ENCODE measurements at regions not wholly inside any gene's neighbourhood (a gene's known extent, or its start where the extent isn't known, plus 50 kb on each side); places are given as distances from the start of the nearest gene placed in this dataset.

DNA sequence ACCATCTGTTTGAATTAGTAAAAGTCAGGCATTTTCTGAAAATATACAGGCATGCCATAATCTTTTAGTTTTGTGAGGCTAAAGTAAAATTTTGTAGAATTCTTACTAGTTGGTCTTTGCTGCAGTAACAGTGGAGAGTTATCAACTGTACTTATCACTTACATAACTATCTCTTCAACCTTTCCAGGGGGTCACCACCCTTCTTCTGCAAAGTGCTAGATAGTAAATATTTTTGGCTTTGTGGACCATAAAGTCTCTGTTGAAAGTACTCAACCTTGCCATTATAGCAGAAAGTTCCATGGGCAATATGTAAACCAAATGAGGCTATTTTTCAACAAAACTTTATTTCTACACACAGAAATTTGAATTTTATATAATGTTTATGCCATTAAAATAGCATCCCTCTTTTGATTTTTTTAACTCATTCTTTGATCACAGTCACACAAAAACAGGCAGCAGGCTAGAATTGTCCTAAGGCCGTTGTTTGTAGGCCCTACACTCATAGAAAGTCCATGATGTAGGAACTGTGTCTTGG lies 59.5 kb upstream of the KLF6 start:
- Mint-ChIP-seq H3K36me3 (no peaks in the 10 kb centered on the region), H3K4me3 (no peak overlapping the region), H3K4me1 (no peaks in the 10 kb centered on the region), H3K27me3 (ENCODE audit: low read depth) (no peaks in the 10 kb centered on the region), H3K27ac (no peak overlapping the region), H3K9me3 (peaks cover under 1% of the 10 kb centered on the region; the same call in 1 of the 2 replicates)
- ATAC-seq: no peak
- DNase-seq (ENCODE audit: low spot score): no peak
- ChIA-PET POLR2A (no interaction called here), CTCF (no interaction called here)
- TF ChIP-seq JAZF1 (CRISPR knock-in tag; IDR thresholded peaks at IDR 0.05) (no peak), PRRX2 (CRISPR knock-in tag; IDR thresholded peaks at IDR 0.05) (no peak), ZNF121 (CRISPR knock-in tag; IDR thresholded peaks at IDR 0.05) (no peak), FOXK1 (CRISPR knock-in tag; IDR thresholded peaks at IDR 0.05) (no peak), ZNF423 (CRISPR knock-in tag; IDR thresholded peaks at IDR 0.05) (no peak), MYBL2 (CRISPR knock-in tag; IDR thresholded peaks at IDR 0.05) (no peak), NFE2L1 (CRISPR knock-in tag; IDR thresholded peaks at IDR 0.05) (no peak)
- TF ChIP-seq, protein P1, sequence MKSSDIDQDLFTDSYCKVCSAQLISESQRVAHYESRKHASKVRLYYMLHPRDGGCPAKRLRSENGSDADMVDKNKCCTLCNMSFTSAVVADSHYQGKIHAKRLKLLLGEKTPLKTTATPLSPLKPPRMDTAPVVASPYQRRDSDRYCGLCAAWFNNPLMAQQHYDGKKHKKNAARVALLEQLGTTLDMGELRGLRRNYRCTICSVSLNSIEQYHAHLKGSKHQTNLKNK (CRISPR knock-in tag; IDR thresholded peaks at IDR 0.05): no peak
- TF ChIP-seq, protein P2, sequence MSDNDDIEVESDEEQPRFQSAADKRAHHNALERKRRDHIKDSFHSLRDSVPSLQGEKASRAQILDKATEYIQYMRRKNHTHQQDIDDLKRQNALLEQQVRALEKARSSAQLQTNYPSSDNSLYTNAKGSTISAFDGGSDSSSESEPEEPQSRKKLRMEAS (CRISPR knock-in tag; IDR thresholded peaks at IDR 0.05): no peak
- TF ChIP-seq, protein P3, sequence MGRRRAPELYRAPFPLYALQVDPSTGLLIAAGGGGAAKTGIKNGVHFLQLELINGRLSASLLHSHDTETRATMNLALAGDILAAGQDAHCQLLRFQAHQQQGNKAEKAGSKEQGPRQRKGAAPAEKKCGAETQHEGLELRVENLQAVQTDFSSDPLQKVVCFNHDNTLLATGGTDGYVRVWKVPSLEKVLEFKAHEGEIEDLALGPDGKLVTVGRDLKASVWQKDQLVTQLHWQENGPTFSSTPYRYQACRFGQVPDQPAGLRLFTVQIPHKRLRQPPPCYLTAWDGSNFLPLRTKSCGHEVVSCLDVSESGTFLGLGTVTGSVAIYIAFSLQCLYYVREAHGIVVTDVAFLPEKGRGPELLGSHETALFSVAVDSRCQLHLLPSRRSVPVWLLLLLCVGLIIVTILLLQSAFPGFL (CRISPR knock-in tag; IDR thresholded peaks at IDR 0.05; ENCODE audit: borderline replicate concordance): no peak
- TF ChIP-seq, protein P4, sequence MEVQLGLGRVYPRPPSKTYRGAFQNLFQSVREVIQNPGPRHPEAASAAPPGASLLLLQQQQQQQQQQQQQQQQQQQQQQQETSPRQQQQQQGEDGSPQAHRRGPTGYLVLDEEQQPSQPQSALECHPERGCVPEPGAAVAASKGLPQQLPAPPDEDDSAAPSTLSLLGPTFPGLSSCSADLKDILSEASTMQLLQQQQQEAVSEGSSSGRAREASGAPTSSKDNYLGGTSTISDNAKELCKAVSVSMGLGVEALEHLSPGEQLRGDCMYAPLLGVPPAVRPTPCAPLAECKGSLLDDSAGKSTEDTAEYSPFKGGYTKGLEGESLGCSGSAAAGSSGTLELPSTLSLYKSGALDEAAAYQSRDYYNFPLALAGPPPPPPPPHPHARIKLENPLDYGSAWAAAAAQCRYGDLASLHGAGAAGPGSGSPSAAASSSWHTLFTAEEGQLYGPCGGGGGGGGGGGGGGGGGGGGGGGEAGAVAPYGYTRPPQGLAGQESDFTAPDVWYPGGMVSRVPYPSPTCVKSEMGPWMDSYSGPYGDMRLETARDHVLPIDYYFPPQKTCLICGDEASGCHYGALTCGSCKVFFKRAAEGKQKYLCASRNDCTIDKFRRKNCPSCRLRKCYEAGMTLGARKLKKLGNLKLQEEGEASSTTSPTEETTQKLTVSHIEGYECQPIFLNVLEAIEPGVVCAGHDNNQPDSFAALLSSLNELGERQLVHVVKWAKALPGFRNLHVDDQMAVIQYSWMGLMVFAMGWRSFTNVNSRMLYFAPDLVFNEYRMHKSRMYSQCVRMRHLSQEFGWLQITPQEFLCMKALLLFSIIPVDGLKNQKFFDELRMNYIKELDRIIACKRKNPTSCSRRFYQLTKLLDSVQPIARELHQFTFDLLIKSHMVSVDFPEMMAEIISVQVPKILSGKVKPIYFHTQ (CRISPR knock-in tag; IDR thresholded peaks at IDR 0.05): no peak
- TF ChIP-seq, protein P5, sequence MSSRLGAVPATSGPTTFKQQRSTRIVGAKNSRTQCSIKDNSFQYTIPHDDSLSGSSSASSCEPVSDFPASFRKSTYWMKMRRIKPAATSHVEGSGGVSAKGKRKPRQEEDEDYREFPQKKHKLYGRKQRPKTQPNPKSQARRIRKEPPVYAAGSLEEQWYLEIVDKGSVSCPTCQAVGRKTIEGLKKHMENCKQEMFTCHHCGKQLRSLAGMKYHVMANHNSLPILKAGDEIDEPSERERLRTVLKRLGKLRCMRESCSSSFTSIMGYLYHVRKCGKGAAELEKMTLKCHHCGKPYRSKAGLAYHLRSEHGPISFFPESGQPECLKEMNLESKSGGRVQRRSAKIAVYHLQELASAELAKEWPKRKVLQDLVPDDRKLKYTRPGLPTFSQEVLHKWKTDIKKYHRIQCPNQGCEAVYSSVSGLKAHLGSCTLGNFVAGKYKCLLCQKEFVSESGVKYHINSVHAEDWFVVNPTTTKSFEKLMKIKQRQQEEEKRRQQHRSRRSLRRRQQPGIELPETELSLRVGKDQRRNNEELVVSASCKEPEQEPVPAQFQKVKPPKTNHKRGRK (CRISPR knock-in tag; IDR thresholded peaks at IDR 0.05; ENCODE audit: borderline replicate concordance): no peak
- TF ChIP-seq, protein P6, sequence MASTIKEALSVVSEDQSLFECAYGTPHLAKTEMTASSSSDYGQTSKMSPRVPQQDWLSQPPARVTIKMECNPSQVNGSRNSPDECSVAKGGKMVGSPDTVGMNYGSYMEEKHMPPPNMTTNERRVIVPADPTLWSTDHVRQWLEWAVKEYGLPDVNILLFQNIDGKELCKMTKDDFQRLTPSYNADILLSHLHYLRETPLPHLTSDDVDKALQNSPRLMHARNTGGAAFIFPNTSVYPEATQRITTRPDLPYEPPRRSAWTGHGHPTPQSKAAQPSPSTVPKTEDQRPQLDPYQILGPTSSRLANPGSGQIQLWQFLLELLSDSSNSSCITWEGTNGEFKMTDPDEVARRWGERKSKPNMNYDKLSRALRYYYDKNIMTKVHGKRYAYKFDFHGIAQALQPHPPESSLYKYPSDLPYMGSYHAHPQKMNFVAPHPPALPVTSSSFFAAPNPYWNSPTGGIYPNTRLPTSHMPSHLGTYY (CRISPR knock-in tag; IDR thresholded peaks at IDR 0.05): no peak
- TF ChIP-seq, protein P7, sequence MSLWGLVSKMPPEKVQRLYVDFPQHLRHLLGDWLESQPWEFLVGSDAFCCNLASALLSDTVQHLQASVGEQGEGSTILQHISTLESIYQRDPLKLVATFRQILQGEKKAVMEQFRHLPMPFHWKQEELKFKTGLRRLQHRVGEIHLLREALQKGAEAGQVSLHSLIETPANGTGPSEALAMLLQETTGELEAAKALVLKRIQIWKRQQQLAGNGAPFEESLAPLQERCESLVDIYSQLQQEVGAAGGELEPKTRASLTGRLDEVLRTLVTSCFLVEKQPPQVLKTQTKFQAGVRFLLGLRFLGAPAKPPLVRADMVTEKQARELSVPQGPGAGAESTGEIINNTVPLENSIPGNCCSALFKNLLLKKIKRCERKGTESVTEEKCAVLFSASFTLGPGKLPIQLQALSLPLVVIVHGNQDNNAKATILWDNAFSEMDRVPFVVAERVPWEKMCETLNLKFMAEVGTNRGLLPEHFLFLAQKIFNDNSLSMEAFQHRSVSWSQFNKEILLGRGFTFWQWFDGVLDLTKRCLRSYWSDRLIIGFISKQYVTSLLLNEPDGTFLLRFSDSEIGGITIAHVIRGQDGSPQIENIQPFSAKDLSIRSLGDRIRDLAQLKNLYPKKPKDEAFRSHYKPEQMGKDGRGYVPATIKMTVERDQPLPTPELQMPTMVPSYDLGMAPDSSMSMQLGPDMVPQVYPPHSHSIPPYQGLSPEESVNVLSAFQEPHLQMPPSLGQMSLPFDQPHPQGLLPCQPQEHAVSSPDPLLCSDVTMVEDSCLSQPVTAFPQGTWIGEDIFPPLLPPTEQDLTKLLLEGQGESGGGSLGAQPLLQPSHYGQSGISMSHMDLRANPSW (CRISPR knock-in tag; conservative IDR thresholded peaks at IDR 0.05; ENCODE audit: low read depth): no peak
- TF ChIP-seq, protein P8, sequence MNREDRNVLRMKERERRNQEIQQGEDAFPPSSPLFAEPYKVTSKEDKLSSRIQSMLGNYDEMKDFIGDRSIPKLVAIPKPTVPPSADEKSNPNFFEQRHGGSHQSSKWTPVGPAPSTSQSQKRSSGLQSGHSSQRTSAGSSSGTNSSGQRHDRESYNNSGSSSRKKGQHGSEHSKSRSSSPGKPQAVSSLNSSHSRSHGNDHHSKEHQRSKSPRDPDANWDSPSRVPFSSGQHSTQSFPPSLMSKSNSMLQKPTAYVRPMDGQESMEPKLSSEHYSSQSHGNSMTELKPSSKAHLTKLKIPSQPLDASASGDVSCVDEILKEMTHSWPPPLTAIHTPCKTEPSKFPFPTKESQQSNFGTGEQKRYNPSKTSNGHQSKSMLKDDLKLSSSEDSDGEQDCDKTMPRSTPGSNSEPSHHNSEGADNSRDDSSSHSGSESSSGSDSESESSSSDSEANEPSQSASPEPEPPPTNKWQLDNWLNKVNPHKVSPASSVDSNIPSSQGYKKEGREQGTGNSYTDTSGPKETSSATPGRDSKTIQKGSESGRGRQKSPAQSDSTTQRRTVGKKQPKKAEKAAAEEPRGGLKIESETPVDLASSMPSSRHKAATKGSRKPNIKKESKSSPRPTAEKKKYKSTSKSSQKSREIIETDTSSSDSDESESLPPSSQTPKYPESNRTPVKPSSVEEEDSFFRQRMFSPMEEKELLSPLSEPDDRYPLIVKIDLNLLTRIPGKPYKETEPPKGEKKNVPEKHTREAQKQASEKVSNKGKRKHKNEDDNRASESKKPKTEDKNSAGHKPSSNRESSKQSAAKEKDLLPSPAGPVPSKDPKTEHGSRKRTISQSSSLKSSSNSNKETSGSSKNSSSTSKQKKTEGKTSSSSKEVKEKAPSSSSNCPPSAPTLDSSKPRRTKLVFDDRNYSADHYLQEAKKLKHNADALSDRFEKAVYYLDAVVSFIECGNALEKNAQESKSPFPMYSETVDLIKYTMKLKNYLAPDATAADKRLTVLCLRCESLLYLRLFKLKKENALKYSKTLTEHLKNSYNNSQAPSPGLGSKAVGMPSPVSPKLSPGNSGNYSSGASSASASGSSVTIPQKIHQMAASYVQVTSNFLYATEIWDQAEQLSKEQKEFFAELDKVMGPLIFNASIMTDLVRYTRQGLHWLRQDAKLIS (CRISPR knock-in tag; IDR thresholded peaks at IDR 0.05; ENCODE audit: borderline replicate concordance): no peak
